ENCODE measurements at regions not wholly inside any gene's neighbourhood (a gene's known extent, or its start where the extent isn't known, plus 50 kb on each side); places are given as distances from the start of the nearest gene placed in this dataset.

GRCh38 chr2:195199864-195200263 lies 457.2 kb upstream of the SLC39A10 start:
- DNase-seq (ENCODE audit: low spot score in 2 of 2): no peak

GRCh38 chr2:195181059-195181705 lies 475.8 kb upstream of the SLC39A10 start:
- no peak for TF ChIP-seq POLR2A (IDR thresholded peaks at IDR 0.05)
- TF ChIP-seq CTCF (IDR thresholded peaks at IDR 0.05): no peak
- no peak for TF ChIP-seq POLR2AphosphoS5 (IDR thresholded peaks at IDR 0.05)
- Histone ChIP-seq H3K4me1 (no peaks in the 10 kb centered on the region), H3K36me3 (no peaks in the 10 kb centered on the region), H3K4me3 (no peak overlapping the region), H3K27ac (no peak overlapping the region), H3K9me3 (no peaks in the 10 kb centered on the region), H3K27me3 (no peaks in the 10 kb centered on the region)
- DNase-seq (ENCODE audit: low spot score in 2 of 2): no peak
- intact Hi-C loops (cut with DNase I; ENCODE audit: low total_unique reads): no loop called here

More at GRCh38 chr2:195199864-195200263, 457.2 kb upstream of the SLC39A10 start:
- H3K27me3 ChIP-seq: no peaks in the 10 kb centered on the region
- intact Hi-C loops (cut with DNase I; ENCODE audit: low total_unique reads): no loop called here
- no peak overlapping the region for H3K27ac ChIP-seq
- no peaks in the 10 kb centered on the region for H3K9me3 ChIP-seq
- H3K36me3 ChIP-seq: no peaks in the 10 kb centered on the region
- H3K4me1 ChIP-seq: no peaks in the 10 kb centered on the region
- no peak for TF ChIP-seq POLR2AphosphoS5 (IDR thresholded peaks at IDR 0.05)
- TF ChIP-seq CTCF (IDR thresholded peaks at IDR 0.05): no peak
- no peak for TF ChIP-seq POLR2A (IDR thresholded peaks at IDR 0.05)
- no peak overlapping the region for H3K4me3 ChIP-seq

- Histone ChIP-seq H3K27ac (no peak overlapping the region), H3K27me3 (no peaks in the 10 kb centered on the region), H3K9me3 (peaks cover 0 to 9% of the 10 kb centered on the region in 2 donors), H3K4me3 (no peak overlapping the region), H3K36me3 (no peaks in the 10 kb centered on the region), H3K4me1 (no peaks in the 10 kb centered on the region)
- TF ChIP-seq POLR2A (IDR thresholded peaks at IDR 0.05) (no peak), CTCF (IDR thresholded peaks at IDR 0.05) (no peak), POLR2AphosphoS5 (IDR thresholded peaks at IDR 0.05) (no peak)
- intact Hi-C loops (cut with DNase I; ENCODE audit: low total_unique reads): no loop called here
- DNase-seq (ENCODE audit: low spot score in 2 of 2): no peak
Observed at GRCh38 chr2:195168369-195168768, 488.7 kb upstream of the SLC39A10 start.

DNA sequence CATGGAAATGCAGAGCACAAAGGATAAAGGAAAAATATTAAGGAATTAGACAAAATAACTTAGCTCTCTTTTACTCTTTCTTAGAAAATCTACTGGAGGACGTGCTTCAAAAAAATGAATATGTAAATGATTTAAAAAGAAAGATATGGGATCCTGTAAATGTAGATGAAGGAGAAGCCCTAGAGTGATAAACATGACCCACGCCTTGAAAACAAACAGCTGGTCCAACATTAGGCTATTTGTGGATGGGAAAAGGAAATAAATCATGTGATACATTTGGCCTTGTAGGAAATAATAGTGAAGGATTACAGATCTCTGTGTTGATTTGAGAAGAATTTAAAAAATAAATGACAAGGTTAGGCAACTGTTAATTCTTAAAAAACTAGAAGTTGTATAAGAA lies 492.1 kb upstream of the SLC39A10 start:
- Histone ChIP-seq H3K9me3 (peaks cover 0 to 9% of the 10 kb centered on the region in 2 donors), H3K4me3 (no peak overlapping the region), H3K36me3 (no peaks in the 10 kb centered on the region), H3K27me3 (no peaks in the 10 kb centered on the region), H3K4me1 (no peaks in the 10 kb centered on the region), H3K27ac (no peak overlapping the region)
- no peak for DNase-seq (ENCODE audit: low spot score in 2 of 2)
- intact Hi-C loops (cut with DNase I; ENCODE audit: low total_unique reads): no loop called here
- TF ChIP-seq CTCF (IDR thresholded peaks at IDR 0.05): no peak
- TF ChIP-seq POLR2A (IDR thresholded peaks at IDR 0.05): no peak
- TF ChIP-seq POLR2AphosphoS5 (IDR thresholded peaks at IDR 0.05): no peak

DNA sequence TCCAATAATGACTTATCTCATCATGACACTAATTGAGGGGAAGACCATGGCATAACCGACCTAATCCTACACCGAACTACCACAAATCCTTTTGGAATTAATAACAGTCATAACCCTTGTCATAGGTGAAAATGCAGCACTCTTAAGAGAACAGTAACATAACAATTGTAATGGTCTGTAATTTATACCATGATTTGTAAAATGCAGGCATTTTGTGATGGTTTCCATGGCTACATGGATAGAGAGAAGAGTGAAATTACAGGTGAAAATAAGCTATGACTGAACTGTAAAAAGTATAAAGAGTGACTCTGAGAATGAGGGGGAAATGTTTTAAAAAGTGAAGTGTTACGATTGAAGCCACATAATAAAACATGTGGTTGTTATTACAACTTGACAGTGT lies 494.1 kb upstream of the SLC39A10 start:
- Histone ChIP-seq H3K36me3 (no peaks in the 10 kb centered on the region), H3K4me3 (no peak overlapping the region), H3K27ac (no peak overlapping the region), H3K4me1 (no peaks in the 10 kb centered on the region), H3K27me3 (no peaks in the 10 kb centered on the region), H3K9me3 (peaks cover 0 to 9% of the 10 kb centered on the region in 2 donors)
- intact Hi-C loops (cut with DNase I; ENCODE audit: low total_unique reads): no loop called here
- TF ChIP-seq POLR2AphosphoS5 (IDR thresholded peaks at IDR 0.05): no peak
- TF ChIP-seq CTCF (IDR thresholded peaks at IDR 0.05): no peak
- TF ChIP-seq POLR2A (IDR thresholded peaks at IDR 0.05): no peak
- DNase-seq (ENCODE audit: low spot score in 2 of 2): no peak

Data from breast epithelium (tissue), 4 donors.